HG02798 (cell line): ENCODE measurements at regions not wholly inside any gene's neighbourhood (a gene's known extent, or its start where the extent isn't known, plus 50 kb on each side); places are given as distances from the start of the nearest gene placed in this dataset.
"Not testable (repeated sequence)": the region's sequence is repeated elsewhere in the genome, so short reads cannot be mapped to it uniquely, and the experiment has no call there.

Experiments used
- ATAC-seq: cut with Tn5 transposase; IDR thresholded peaks from one replicate; pipeline ENCODE4 v1.9.1; 2021; ENCODE audit warnings: mild to moderate bottlenecking; ENCODE audit not compliant: unreplicated experiment, poor library complexity

DNA sequence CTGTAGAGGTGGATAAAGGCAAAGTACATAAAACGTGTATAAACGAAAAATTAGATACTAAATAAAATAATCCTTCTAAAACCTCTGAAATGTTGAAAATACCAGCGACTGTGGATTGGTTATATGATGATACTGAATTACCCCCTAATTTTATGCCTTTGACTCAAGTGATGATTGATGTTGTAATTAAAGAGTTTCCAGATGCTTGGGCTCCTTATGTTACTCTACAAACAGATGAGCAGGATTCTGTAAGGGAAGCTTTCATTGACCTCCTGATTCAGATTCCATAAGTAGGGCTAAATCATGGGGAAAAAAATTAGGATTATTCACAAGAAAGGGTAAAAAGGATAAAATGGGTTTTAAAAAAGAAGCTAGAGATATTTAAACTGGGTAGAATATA is 418.2 kb upstream of the SLC39A10 start:
- no peak for ATAC-seq

DNA sequence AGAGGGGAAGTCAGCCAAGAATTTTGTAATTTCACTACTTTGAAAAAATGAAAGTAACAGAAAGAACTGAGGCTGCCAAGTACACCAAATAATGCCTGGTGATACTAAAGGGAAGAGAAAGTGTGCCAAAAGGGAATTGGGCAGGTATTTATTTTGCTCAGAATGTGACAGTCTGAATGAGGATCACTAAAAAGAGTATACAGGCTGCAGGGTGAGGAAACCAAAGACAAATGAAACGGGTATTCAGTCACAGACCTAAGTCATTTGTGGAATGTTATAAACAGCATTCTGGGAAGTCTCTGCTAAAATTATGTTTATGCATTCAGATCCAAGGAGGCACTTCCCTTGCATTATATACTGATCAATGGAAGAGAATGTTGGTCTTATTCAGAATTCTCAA is 418.6 kb upstream of the SLC39A10 start:
- ATAC-seq, result no peak

DNA sequence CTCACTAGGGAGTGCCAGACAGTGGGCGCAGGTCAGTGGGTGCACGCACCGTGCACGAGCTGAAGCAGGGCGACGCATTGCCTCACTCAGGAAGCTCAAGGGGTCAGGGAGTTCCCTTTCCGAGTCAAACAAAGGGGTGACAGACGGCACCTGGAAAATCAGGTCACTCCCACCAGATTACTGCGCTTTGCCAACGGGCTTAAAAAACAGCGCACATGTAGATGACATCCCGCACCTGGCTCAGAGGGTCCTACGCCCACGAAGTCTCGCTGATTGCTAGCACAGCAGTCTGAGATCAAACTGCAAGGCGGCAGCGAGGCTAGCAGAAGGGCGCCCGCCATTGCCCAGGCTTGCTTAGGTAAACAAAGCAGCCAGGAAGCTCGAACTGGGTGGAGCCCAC is 428.5 kb upstream of the SLC39A10 start:
- not testable (repeated sequence) for ATAC-seq

DNA sequence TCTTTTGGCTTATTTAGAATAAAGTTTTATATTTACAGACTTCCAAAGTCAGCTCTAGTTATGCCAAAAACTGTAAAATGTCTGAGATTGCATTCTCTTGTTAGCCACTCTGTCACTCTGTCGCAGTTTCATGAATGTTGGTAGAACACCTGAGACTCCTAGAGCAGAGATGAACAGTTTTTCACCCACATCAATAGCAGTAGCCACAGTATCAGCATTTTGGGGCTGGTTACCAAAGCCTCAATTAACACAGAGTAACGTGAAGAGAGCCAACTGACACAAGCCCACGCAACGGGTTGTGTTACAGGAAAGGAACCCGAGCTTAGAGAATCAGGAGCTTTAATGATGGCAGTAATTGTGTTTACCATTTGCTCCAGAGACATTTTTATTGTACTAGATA is 443.0 kb upstream of the SLC39A10 start:
- no peak for ATAC-seq

DNA sequence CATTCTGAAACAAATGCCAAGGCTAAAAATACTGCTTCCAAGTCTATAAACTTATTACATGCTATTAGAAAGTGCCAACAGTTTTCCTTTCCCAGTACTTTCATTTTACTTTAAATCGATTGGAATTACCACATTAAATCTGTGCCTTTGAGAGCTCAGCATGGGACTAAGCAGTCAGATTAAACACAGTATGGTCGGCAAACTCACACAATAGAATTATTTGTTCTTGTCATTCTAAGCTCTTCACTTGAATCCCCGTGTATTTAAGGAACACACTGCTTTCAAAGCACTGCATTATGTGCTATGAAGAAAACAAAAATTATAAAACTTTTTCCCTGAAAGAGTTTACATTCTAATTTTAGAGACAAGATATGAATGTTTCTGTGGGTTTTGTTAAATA is 444.4 kb upstream of the SLC39A10 start:
- no peak for ATAC-seq

DNA sequence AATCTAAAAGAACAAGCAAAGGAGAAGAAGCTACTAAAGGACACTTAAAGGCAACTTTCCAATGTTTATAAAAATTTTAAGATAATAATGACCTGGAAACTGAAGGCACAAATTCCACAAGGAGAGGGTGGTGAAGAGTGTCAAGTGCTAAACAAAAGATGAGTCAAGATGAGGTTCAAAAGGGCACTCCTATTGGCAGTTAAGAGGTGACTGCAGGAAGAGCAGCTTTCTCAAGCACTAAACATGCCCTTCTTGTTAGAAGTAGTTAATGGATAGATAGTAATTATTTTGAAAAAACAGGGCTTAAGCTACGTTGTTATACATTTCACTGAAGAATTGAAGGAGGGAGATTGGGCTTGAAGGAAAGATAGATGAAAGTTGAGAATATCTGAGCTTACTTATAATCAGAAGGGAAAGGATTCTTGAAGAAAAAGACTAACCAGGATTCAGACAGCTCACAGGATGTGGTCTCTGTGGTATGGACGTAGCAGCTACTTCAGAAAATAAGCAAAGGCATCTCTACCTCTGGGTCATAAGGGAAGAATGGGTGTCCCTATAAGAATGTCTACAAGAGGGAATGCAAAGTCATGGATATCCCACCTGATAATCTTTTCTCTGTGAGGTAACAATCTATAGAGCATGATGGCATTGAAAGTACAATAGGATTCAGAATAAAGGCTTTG is 454.7 kb upstream of the SLC39A10 start:
- ATAC-seq, result no peak

DNA sequence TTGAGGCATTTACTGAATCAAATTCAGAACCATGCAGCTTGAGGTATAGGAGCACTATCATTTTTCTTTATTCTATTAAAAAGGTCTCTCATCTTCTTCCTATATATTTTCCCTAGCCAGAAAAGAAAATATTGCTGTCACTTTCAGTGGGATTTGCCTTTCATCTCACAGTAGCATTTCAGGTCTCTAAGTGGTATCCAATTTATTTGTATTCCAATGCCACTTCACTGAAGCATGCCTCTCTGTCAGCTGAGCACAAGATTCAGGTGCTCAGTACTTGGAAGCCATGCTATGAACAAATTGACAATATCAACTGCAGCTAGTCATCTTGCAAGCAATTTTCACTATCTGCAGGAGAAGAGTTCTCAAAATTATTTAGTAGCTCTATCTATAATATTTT is 457.2 kb upstream of the SLC39A10 start:
- ATAC-seq, result no peak

DNA sequence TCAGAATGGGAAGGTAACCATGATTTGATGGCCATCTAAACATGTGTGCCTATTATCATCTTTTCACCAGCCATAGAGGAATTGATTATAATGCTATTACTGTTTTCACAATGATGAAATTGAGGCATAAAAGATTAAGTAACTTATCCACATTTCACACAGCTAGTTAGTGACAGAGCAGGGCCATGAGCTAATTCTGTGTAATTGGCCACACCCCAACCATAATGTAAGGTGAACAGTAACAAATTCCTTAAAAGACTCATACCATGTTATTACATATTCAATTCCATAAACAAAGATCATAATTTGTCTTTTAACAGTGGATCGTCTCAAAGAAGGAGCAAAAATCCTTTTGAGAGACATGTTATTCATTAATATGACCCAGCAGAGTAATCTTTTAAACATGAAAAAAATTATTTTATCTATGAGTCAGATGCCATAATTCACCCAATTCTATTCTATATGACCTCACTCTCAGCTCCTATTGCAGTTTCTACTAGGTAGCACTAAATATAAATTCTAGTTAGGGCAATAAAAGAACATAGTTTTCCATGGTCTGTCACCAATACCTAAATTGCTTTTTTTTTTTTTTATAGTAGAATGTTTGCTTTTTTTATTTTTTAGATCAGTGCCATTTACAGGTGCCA is 475.8 kb upstream of the SLC39A10 start:
- no peak for ATAC-seq

DNA sequence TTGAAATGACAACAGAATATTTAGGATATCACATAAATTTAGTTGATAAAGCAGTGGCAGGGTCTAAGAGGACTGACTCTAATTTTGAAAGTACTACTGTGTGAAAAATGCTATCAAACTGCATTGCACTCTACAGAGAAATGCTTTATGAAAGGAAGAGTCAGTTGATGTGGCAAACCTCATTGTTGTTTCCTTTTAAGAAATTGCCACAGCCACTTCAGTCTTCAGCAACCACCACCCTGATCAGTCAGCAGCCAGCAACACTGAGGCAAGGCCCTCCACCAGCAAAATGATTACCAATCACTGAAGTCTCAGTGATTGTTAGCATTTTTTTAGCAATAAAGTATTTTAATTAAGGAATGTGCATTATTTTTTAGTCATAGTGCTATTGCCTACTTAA is 488.7 kb upstream of the SLC39A10 start:
- ATAC-seq, result no peak

DNA sequence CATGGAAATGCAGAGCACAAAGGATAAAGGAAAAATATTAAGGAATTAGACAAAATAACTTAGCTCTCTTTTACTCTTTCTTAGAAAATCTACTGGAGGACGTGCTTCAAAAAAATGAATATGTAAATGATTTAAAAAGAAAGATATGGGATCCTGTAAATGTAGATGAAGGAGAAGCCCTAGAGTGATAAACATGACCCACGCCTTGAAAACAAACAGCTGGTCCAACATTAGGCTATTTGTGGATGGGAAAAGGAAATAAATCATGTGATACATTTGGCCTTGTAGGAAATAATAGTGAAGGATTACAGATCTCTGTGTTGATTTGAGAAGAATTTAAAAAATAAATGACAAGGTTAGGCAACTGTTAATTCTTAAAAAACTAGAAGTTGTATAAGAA is 492.1 kb upstream of the SLC39A10 start:
- no peak for ATAC-seq

DNA sequence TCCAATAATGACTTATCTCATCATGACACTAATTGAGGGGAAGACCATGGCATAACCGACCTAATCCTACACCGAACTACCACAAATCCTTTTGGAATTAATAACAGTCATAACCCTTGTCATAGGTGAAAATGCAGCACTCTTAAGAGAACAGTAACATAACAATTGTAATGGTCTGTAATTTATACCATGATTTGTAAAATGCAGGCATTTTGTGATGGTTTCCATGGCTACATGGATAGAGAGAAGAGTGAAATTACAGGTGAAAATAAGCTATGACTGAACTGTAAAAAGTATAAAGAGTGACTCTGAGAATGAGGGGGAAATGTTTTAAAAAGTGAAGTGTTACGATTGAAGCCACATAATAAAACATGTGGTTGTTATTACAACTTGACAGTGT is 494.1 kb upstream of the SLC39A10 start:
- ATAC-seq, result no peak

DNA sequence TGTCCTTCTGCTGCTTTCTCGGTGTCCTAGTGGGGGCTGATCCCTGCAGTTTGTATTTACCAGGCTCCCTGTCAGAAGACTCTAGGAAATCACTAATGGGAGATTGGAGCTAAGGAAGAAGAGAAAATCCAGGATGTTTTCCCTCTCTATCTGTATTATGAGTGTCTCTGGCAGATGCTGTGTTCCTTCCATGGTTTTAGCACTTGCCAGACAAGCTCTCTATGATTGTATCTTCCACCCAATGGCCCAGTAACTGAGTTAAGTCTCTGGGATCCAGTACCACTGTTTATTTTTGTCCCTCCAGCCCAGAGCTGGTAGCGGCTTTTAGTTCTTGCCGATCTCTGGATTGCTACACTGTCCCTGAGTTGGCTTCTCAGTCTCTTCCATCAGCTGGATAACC is 494.8 kb upstream of the SLC39A10 start:
- no peak for ATAC-seq

DNA sequence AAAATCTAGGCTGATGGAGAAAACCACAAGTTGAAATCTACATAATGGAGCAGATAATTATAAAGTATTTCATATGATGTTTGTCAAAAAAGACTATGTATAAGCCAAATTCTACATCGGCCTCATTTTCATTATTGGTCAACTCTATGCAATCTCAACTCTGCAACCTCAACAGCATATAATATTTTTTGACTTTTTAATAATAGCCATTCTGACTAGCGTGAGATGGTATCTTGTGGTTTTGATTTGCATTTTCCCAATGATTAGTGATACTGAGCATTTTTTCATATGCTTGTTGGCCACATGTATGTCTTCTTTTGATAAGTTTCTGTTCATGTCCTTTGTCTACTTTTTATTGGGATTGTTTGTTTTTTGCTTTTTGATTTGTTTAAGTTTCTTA is 496.1 kb upstream of the SLC39A10 start:
- ATAC-seq, result no peak

DNA sequence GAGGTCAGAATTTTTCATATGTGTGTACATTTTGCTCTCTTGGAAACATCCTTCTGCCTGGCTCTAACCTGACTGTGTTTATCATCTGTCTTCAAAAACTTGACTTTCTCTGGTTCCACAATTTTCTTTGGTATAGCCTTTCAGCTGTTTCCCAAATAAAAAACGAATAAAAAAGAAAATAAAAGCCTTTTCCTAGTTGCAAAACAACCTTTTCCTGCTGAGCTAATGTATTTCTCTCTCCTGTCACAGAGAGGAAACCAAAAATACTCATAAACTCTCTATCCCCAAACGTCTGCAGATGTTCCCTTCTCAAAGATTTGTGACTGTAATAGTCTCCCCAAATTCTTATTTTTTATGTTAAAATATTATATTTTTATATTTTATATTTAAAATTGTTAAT is 505.3 kb upstream of the SLC39A10 start:
- ATAC-seq, result no peak

DNA sequence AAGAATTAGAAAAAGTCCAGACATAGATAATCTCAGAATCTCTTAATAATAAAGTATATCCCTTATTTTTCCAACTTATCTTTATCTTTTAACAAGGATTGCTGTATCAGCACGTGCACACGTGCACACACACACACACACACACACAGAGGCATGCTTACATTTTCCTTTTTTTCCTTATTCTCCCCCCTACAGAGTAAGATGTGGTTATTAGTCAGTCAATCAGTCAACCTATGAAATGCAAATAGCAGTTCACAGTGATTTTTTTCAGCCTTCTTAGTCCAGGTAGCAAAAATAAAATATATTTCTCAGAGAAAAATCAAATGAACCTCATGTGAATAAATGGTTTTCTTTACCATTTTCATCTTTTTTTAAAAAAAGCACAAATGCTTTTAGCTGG is 506.2 kb upstream of the SLC39A10 start:
- no peak for ATAC-seq

DNA sequence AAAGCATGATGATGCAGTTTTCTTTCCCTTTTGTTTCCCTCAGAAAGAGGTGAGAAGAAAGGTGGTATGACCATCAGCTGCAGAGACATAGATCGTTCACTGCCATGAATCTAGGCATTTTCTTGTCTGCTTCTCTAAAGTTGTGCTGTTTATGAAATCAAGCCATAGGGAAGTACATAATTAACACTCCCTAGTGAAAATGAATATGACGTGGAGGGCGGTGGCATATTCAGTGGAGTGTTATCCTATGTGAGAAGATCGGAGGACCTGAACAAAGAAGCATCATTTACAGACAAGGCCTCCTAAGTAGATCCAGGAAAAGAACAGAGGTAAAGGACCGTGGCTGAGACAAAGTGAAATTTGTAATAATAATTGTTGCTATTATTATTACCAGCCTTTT is 509.0 kb upstream of the SLC39A10 start:
- no peak for ATAC-seq

DNA sequence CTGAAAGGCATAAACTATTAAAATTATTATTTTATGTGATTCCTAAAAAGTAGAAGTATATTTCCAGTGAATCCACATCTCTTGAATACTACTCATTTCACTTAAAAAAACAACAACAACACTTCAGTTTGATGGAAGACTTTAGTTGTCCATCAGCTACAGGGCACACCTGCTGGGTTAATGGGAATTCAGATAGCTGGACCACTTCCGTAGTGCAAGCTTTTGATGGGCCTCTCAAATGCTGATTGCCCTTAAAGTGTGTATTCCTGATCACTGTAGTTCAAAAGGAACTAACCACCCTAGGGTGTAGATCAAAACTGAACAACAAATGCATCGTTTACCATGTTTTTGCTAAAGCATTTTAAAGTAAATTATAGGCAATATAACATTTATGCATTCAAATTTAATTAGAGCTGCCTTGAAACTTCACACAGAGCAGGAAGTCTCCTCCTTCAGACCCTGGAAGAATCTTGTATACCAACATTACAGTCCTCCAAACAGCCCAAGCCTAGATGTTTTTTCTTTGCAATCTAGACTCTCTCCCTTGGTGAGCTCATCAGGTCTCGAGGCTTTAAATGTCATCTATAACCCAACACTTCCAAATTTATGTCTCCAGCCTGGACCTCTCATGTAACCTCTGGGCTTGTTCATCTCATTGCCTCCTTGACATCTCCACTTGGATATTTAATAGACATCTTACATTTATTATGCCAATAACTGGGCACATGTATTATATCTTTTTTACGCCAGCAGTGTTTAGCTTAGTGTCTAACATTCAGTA is 510.1 kb upstream of the SLC39A10 start:
- no peak for ATAC-seq

DNA sequence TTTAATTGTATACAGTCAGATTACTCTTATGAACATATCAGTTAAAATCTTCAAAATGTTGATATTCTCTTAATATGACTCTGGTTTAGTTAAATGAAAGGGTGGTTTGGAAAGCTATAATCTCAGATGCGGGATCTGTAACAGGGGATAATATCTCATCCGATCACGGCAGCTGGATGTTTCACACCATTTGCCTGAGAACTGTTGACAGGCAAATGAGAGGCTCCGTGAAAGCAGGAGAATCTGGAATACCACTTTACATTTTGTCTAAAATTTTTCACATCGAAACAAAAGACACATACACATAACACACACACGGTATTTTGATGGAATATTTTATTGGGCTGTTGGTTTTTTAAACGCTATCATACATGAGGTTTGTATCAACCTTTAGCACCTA is 518.6 kb upstream of the SLC39A10 start:
- no peak for ATAC-seq

DNA sequence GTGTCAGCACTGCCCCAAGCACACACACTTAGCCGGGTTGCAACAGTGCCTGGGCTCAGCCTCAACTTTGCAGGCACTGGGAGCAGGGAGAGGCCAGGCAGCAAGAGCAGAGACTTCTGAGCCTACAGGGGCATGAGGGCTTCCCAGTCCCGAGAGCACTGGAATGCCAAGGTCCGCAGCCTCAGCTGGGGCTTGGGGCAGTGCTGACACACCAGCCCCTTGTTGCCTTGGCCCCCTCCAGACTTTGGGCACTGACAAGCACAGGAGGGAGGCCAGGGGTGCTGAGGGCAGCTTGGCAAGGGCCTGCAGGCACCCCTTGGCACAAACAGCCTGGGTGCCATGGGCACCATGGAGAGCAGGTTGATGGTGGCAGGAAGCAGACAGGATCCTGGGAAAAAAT is 531.1 kb upstream of the SLC39A10 start:
- ATAC-seq, result not testable (repeated sequence)

DNA sequence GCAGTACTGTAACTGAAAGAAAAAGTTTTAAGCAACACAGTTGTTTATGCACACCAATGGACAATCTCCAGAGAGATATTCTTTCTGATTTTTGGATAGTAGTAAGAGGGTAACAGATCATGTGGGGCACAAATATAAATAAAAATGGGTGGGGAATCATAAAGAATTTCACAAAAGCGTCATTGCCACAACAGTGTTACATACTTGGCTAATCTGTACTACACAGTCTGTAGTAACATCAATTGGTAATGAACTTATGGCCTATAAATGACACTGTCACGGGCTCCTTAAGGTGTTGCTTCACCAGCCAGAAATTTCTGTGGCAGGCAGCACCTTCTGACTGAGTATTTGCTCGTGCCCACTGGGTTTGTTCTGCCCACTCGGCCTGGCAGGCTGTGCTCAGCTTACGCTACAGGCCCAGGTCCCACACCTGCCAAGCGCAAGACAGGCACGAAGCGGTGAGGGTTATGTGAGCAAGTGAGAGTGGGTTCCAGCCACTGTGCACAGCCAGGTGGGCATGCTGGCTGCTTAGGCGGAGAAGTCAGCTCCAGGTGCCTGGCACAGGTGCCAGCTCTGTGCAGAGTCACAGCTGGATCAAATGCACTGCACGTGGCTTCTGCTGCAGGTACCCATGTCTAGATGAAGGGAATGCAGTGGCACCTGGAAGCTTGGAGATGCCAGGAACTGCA is 532.5 kb upstream of the SLC39A10 start:
- ATAC-seq, result no peak

DNA sequence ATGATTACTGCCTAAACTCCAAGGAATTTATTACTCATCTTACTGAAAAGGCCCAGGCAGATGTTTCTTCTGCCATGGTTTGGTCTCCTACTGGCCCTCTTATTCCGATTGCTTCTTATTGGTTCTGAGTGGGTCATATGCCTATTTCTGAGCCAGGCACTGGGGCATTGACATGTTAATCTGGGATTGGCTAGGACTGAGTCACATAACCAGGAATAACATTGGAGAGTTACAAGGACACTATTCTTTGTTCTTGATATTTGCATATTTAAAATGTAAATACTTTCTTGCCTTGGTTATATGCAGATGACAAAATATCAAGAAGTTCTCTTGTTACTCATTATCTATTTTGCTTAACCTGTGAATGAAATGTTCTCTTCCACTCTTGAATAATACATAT is 534.4 kb upstream of the SLC39A10 start:
- no peak for ATAC-seq
